Trophoblast cell (in vitro differentiated cells and primary cell): ENCODE measurements at regions not wholly inside any gene's neighbourhood (a gene's known extent, or its start where the extent isn't known, plus 50 kb on each side); places are given as distances from the start of the nearest gene placed in this dataset.
"Not testable (repeated sequence)": the region's sequence is repeated elsewhere in the genome, so short reads cannot be mapped to it uniquely, and the experiment has no call there.

Source experiments
- DNase-seq, 2 donors: peaks; one replicate each; pipeline ENCODE4 v3.0.0-alpha.2; 2016
- H2AFZ ChIP-seq: 2 replicates; pipeline ENCODE4 v1.6.1; 2013; ENCODE audit warnings: low read length, moderate library complexity, mild to moderate bottlenecking; ENCODE audit not compliant: insufficient read depth, poor library complexity
- H2AK5ac ChIP-seq: 2 replicates; pipeline ENCODE4 v1.6.1; 2013; ENCODE audit warnings: mild to moderate bottlenecking, low read length
- H2BK120ac ChIP-seq: 2 replicates; pipeline ENCODE4 v1.6.1; 2013; ENCODE audit warnings: low read length, mild to moderate bottlenecking, moderate library complexity; ENCODE audit not compliant: insufficient read depth, poor library complexity
- H2BK12ac ChIP-seq: 2 replicates; pipeline ENCODE4 v1.6.1; 2013; ENCODE audit warnings: mild to moderate bottlenecking, low read length, moderate library complexity
- H2BK5ac ChIP-seq: 2 replicates; pipeline ENCODE4 v1.6.1; 2013; ENCODE audit warnings: low read length, low read depth, moderate library complexity, mild to moderate bottlenecking; ENCODE audit not compliant: poor library complexity
- H3K14ac ChIP-seq: 2 replicates; pipeline ENCODE4 v1.6.1; 2013; ENCODE audit warnings: mild to moderate bottlenecking, low read length
- H3K18ac ChIP-seq: 2 replicates; pipeline ENCODE4 v1.6.1; 2013; ENCODE audit warnings: mild to moderate bottlenecking, low read length
- H3K23ac ChIP-seq: 2 replicates; pipeline ENCODE4 v1.6.1; 2013; ENCODE audit warnings: low read length
- H3K27ac ChIP-seq: 2 replicates; pipeline ENCODE4 v1.5.1; 2013; ENCODE audit warnings: low read depth, mild to moderate bottlenecking, inconsistent platforms, low read length, moderate library complexity
- H3K27me3 ChIP-seq: 2 replicates; pipeline ENCODE4 v1.6.1; 2013; ENCODE audit warnings: inconsistent platforms, mild to moderate bottlenecking, low read length, moderate library complexity; ENCODE audit not compliant: insufficient read depth
- H3K36me3 ChIP-seq, 2 experiments: 1 replicate in 1 of 2; 2 replicates in 1 of 2; pipeline ENCODE4 v1.6.1; 2013; ENCODE audit warnings: low read length in 2 of 2, mild to moderate bottlenecking in 2 of 2, moderate library complexity in 1 of 2; ENCODE audit not compliant: insufficient read depth in 2 of 2, control insufficient read depth in 1 of 2
- H3K4ac ChIP-seq: 2 replicates; pipeline ENCODE4 v1.6.1; 2013; ENCODE audit warnings: low read depth, mild to moderate bottlenecking, low read length, moderate library complexity
- H3K4me1 ChIP-seq, 2 experiments: 1 replicate in 1 of 2; 2 replicates in 1 of 2; pipeline ENCODE4 v1.6.1; 2013; ENCODE audit warnings: low read length in 2 of 2, mild to moderate bottlenecking in 2 of 2, moderate library complexity in 1 of 2; ENCODE audit not compliant: insufficient read depth in 2 of 2, control insufficient read depth in 1 of 2
- H3K4me2 ChIP-seq: 2 replicates; pipeline ENCODE4 v1.6.1; 2013; ENCODE audit warnings: inconsistent platforms, mild to moderate bottlenecking, low read length, moderate library complexity
- H3K4me3 ChIP-seq: 2 replicates; pipeline ENCODE4 v1.5.1; 2013; ENCODE audit warnings: mild to moderate bottlenecking, low read depth, low read length, inconsistent platforms
- H3K79me1 ChIP-seq: one replicate; pipeline ENCODE4 v1.6.1; 2013; ENCODE audit warnings: low read length
- H3K79me2 ChIP-seq: 2 replicates; pipeline ENCODE4 v1.6.1; 2013; ENCODE audit warnings: low read length, mild to moderate bottlenecking; ENCODE audit not compliant: control insufficient read depth, insufficient read depth, poor library complexity
- H3K9ac ChIP-seq: 2 replicates; pipeline ENCODE4 v1.6.1; 2013; ENCODE audit warnings: mild to moderate bottlenecking, low read length
- H3K9me3 ChIP-seq: 2 replicates; pipeline ENCODE4 v1.6.1; 2013; ENCODE audit warnings: low read depth, mild to moderate bottlenecking, control low read depth, inconsistent platforms, low read length; ENCODE audit not compliant: insufficient read depth
- H4K12ac ChIP-seq: 2 replicates; pipeline ENCODE4 v1.6.1; 2013; ENCODE audit warnings: low read depth, mild to moderate bottlenecking, low read length, moderate library complexity
- H4K8ac ChIP-seq: 2 replicates; pipeline ENCODE4 v1.6.1; 2013; ENCODE audit warnings: low read depth, mild to moderate bottlenecking, low read length, moderate library complexity
- H4K91ac ChIP-seq: one replicate; pipeline ENCODE4 v1.6.1; 2013; ENCODE audit warnings: low read depth, mild to moderate bottlenecking, low read length, moderate library complexity
- WGBS: extraction: QIAGEN DNeasy Blood & Tissue Kit; methylation state at CpG from one replicate; pipeline ENCODE4 v1.1.7; 2013; ENCODE audit warnings: missing lambda C conversion rate; ENCODE audit not compliant: insufficient read length, insufficient coverage; ENCODE audit errors: extremely low coverage; 5-methylcytosine and 5-hydroxymethylcytosine counted together

- H2AFZ ChIP-seq, H3K9ac ChIP-seq, H3K4me1 ChIP-seq, H4K12ac ChIP-seq, H2BK5ac ChIP-seq, H2AK5ac ChIP-seq, H3K36me3 ChIP-seq, H3K23ac ChIP-seq, H3K4me3 ChIP-seq, H2BK12ac ChIP-seq, H3K4ac ChIP-seq, H3K27me3 ChIP-seq, H3K9me3 ChIP-seq, H2BK120ac ChIP-seq, H3K79me1 ChIP-seq, H4K8ac ChIP-seq, H3K4me2 ChIP-seq, H3K27ac ChIP-seq, H3K18ac ChIP-seq, H4K91ac ChIP-seq, H3K14ac ChIP-seq, H3K79me2 ChIP-seq: not testable (repeated sequence)
- no CpG with 5 or more reads among the region's 3 CpGs for WGBS
- DNase-seq: peak in 1 of 2 donors; percentile 15
Measured at GRCh38 chr15:53891862-53892261, 86.4 kb upstream of the UNC13C start.

GRCh38 chr15:53884441-53884840 lies 93.8 kb upstream of the UNC13C start:
- no peak overlapping the region for H3K9ac ChIP-seq
- H3K79me2 ChIP-seq: no peaks in the 10 kb centered on the region
- H3K4me2 ChIP-seq: no peak overlapping the region
- H3K27ac ChIP-seq: no peak overlapping the region
- H3K79me1 ChIP-seq: no peaks in the 10 kb centered on the region
- WGBS: no CpG with 5 or more reads among the region's 2 CpGs
- no peaks in the 10 kb centered on the region for H3K36me3 ChIP-seq
- H2BK12ac ChIP-seq: no peak overlapping the region
- no peak overlapping the region for H2BK120ac ChIP-seq
- H3K4me1 ChIP-seq: peaks cover 0 to 3% of the 10 kb centered on the region in 2 experiments
- H4K91ac ChIP-seq: no peak overlapping the region
- H2BK5ac ChIP-seq: no peak overlapping the region
- no peak overlapping the region for H3K18ac ChIP-seq
- no peak overlapping the region for H3K4me3 ChIP-seq
- H3K23ac ChIP-seq: no peak overlapping the region
- peak; percentile 39 to 73 for DNase-seq
- no peak overlapping the region for H2AK5ac ChIP-seq
- H3K14ac ChIP-seq: no peak overlapping the region
- no peak overlapping the region for H3K4ac ChIP-seq
- no peak overlapping the region for H4K12ac ChIP-seq
- no peak overlapping the region for H2AFZ ChIP-seq
- no peak overlapping the region for H4K8ac ChIP-seq
- H3K9me3 ChIP-seq: no peaks in the 10 kb centered on the region
- H3K27me3 ChIP-seq: no peaks in the 10 kb centered on the region

GRCh38 chr15:53882311-53882710 lies 95.9 kb upstream of the UNC13C start:
- H4K8ac ChIP-seq: no peak overlapping the region
- H3K27ac ChIP-seq: no peak overlapping the region
- no peak overlapping the region for H2AK5ac ChIP-seq
- no peak overlapping the region for H2BK5ac ChIP-seq
- H3K4me3 ChIP-seq: no peak overlapping the region
- no peak overlapping the region for H4K12ac ChIP-seq
- no peak for DNase-seq
- no peak overlapping the region for H3K4ac ChIP-seq
- H3K9me3 ChIP-seq: no peaks in the 10 kb centered on the region
- H4K91ac ChIP-seq: no peak overlapping the region
- no peak overlapping the region for H2BK120ac ChIP-seq
- H3K14ac ChIP-seq: no peak overlapping the region
- no peak overlapping the region for H3K4me2 ChIP-seq
- no CpG with 5 or more reads among the region's 1 CpG for WGBS
- H2BK12ac ChIP-seq: no peak overlapping the region
- no peaks in the 10 kb centered on the region for H3K79me1 ChIP-seq
- no peaks in the 10 kb centered on the region for H3K36me3 ChIP-seq
- H2AFZ ChIP-seq: no peak overlapping the region
- no peaks in the 10 kb centered on the region for H3K27me3 ChIP-seq
- no peaks in the 10 kb centered on the region for H3K79me2 ChIP-seq
- H3K9ac ChIP-seq: no peak overlapping the region
- no peak overlapping the region for H3K23ac ChIP-seq
- H3K18ac ChIP-seq: no peak overlapping the region
- H3K4me1 ChIP-seq: peaks cover 0 to 3% of the 10 kb centered on the region in 2 experiments

- Histone ChIP-seq H4K91ac (no peak overlapping the region), H3K4ac (no peak overlapping the region), H3K4me1 (peaks cover 0 to 3% of the 10 kb centered on the region in 2 experiments), H3K9me3 (no peaks in the 10 kb centered on the region), H3K14ac (no peak overlapping the region), H3K4me2 (no peak overlapping the region), H2BK12ac (no peak overlapping the region), H3K18ac (no peak overlapping the region), H3K23ac (no peak overlapping the region), H3K4me3 (no peak overlapping the region), H3K27me3 (no peaks in the 10 kb centered on the region), H2AK5ac (no peak overlapping the region), H4K12ac (no peak overlapping the region), H3K9ac (no peak overlapping the region), H3K79me1 (no peaks in the 10 kb centered on the region), H2AFZ (no peak overlapping the region), H4K8ac (no peak overlapping the region), H3K79me2 (no peaks in the 10 kb centered on the region), H2BK120ac (no peak overlapping the region), H3K36me3 (no peaks in the 10 kb centered on the region), H3K27ac (no peak overlapping the region), H2BK5ac (no peak overlapping the region)
- no CpG with 5 or more reads among the region's 8 CpGs for WGBS
- no peak for DNase-seq
Measured at GRCh38 chr15:53880357-53880756, 97.9 kb upstream of the UNC13C start.
